ENCODE measurements at regions not wholly inside any gene's neighbourhood (a gene's known extent, or its start where the extent isn't known, plus 50 kb on each side); places are given as distances from the start of the nearest gene placed in this dataset.

DNA sequence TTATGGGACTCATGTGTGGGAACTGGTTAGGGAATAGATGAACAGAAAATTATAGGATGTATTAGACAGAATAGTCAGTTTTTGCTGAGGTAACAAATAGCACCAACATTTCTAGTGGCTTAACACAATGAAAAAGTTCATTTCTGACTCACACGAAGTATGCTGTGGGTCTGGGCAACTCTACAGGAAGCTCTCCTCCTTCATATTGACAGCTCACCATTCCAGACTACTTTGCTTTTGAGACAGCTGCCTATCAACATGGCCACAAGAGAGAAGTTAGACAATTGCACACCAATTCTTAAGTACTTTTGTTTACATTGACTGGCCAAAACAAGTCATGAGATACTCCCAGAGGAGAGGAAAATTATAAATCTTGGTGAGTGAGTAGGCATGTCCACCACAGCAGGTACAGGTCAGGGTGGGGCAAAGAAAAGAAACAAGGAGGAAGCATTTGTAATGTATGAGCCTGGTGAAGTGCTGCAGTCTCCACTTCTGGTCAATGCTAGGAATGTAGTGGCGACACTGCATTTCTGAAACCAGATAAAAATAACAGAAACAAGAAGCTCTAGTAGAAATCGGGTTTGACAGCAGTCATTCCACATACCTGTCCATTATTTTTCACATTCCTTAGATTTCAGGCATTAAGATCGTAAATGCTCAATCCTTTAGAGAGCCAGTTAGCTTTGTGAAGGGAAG is 141.6 kb downstream of the ICOS start (continued):
- TF ChIP-seq ZNF367 (CRISPR knock-in tag; IDR thresholded peaks at IDR 0.05; ENCODE audit: borderline replicate concordance): no peak
- TF ChIP-seq GLI4 (CRISPR knock-in tag; IDR thresholded peaks at IDR 0.05; ENCODE audit: borderline replicate concordance): no peak
- no peak for TF ChIP-seq KAT7 (CRISPR knock-in tag; IDR thresholded peaks at IDR 0.05; ENCODE audit: borderline replicate concordance)

DNA sequence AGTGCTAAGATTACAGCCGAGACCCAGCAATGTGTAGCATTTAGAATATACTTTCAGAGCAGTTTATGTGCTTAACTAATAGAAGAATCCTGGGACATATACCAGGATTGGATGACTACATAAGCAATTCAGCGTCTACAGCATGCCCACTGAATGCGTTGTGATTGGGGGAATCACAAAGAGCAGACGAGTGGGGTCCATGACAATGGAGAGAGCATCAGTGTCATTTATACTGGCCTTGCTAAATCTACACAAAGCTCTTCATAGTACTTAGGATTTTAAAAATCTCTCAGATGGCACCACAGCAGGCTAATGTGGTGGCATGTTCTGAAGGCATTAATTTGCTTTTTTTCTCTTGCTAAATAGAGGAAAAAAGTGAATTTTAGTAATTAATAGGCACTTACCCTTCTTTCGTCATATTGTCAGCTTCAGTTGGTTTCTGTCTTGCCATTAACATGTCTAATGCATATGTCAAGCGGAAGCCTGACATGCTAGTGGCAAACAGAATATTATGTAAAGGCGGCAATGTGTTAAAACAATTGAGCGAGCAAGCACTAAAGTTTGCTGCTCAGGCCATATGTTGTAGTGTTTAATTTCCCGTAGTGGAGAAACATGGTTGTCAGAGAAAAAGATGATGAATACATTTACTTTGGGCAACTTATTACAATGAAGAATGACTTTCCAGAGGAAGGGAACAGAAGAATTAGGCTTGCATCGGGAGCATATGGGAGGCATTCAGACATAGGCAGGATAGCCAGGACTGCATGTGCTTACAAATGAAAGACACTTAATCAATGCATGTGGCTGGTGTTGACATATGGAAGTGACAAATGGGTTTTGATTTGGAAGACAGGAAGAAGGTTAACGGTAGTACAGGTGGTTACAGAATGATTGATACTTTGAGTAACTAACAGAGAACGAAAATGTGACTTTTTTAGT is 145.2 kb downstream of the ICOS start:
- DNase-seq (ENCODE audit: low spot score) (no peak), FAIRE-seq (no peak), ATAC-seq (no peak)
- Histone ChIP-seq H3K79me2 (ENCODE audit: insufficient read depth, low read length) (no peaks in the 10 kb centered on the region), H3K27me3 (ENCODE audit: control insufficient read depth in 1 of 2, insufficient read depth in 2 of 2, low read length in 2 of 2) (peaks cover 0 to 13% of the 10 kb centered on the region in 2 experiments; a peak in 3 of 5 replicates), H2AFZ (ENCODE audit: low read length) (no peak overlapping the region), H3K4me3 (replicated peaks in 1 of 3; ENCODE audit: insufficient read depth in 1 of 3, low read depth in 2 of 3, low read length in 3 of 3) (no peak overlapping the region), H4K20me1 (ENCODE audit: insufficient read depth, low read length) (no peaks in the 10 kb centered on the region), H3K9me3 (ENCODE audit: low read length) (no peaks in the 10 kb centered on the region), H3K4me1 (ENCODE audit: insufficient read depth, low read length) (no peaks in the 10 kb centered on the region), H3K9ac (ENCODE audit: insufficient read depth, low read depth, low read length) (no peak overlapping the region), H3K36me3 (replicated peaks in 1 of 2; ENCODE audit: control insufficient read depth in 1 of 2, insufficient read depth in 2 of 2, low read length in 2 of 2) (no peaks in the 10 kb centered on the region), H3K27ac (ENCODE audit: extremely low read length, insufficient read depth, low read length) (no peak overlapping the region), H3K4me2 (ENCODE audit: low read depth, low read length) (no peak overlapping the region)
- intact Hi-C loops (cut with micrococcal nuclease; ENCODE audit: unreplicated experiment) (no loop called here), in situ Hi-C loops (cut with HindIII; ENCODE audit: extremely low pct_ligation_motif_present, low pct_unique_long_range_greater_than_20kb) (no loop called here)
- BruUV-seq (replicated peaks): no TSS peak
- POLR2A ChIA-PET: no interaction called here
- CTCF ChIA-PET (ENCODE audit: low intra/inter-chr PET ratio, low total read pairs): no interaction called here
- WGBS (ENCODE audit: low lambda C conversion rate): 24% methylated on average over 12 of the region's 12 CpGs
- TF ChIP-seq, protein P1, sequence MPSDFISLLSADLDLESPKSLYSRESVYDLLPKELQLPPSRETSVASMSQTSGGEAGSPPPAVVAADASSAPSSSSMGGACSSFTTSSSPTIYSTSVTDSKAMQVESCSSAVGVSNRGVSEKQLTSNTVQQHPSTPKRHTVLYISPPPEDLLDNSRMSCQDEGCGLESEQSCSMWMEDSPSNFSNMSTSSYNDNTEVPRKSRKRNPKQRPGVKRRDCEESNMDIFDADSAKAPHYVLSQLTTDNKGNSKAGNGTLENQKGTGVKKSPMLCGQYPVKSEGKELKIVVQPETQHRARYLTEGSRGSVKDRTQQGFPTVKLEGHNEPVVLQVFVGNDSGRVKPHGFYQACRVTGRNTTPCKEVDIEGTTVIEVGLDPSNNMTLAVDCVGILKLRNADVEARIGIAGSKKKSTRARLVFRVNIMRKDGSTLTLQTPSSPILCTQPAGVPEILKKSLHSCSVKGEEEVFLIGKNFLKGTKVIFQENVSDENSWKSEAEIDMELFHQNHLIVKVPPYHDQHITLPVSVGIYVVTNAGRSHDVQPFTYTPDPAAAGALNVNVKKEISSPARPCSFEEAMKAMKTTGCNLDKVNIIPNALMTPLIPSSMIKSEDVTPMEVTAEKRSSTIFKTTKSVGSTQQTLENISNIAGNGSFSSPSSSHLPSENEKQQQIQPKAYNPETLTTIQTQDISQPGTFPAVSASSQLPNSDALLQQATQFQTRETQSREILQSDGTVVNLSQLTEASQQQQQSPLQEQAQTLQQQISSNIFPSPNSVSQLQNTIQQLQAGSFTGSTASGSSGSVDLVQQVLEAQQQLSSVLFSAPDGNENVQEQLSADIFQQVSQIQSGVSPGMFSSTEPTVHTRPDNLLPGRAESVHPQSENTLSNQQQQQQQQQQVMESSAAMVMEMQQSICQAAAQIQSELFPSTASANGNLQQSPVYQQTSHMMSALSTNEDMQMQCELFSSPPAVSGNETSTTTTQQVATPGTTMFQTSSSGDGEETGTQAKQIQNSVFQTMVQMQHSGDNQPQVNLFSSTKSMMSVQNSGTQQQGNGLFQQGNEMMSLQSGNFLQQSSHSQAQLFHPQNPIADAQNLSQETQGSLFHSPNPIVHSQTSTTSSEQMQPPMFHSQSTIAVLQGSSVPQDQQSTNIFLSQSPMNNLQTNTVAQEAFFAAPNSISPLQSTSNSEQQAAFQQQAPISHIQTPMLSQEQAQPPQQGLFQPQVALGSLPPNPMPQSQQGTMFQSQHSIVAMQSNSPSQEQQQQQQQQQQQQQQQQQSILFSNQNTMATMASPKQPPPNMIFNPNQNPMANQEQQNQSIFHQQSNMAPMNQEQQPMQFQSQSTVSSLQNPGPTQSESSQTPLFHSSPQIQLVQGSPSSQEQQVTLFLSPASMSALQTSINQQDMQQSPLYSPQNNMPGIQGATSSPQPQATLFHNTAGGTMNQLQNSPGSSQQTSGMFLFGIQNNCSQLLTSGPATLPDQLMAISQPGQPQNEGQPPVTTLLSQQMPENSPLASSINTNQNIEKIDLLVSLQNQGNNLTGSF (CRISPR knock-in tag; IDR thresholded peaks at IDR 0.05): no peak
- TF ChIP-seq, protein P2, sequence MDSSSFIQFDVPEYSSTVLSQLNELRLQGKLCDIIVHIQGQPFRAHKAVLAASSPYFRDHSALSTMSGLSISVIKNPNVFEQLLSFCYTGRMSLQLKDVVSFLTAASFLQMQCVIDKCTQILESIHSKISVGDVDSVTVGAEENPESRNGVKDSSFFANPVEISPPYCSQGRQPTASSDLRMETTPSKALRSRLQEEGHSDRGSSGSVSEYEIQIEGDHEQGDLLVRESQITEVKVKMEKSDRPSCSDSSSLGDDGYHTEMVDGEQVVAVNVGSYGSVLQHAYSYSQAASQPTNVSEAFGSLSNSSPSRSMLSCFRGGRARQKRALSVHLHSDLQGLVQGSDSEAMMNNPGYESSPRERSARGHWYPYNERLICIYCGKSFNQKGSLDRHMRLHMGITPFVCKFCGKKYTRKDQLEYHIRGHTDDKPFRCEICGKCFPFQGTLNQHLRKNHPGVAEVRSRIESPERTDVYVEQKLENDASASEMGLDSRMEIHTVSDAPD (CRISPR knock-in tag; IDR thresholded peaks at IDR 0.05): no peak
- TF ChIP-seq ZFX (CRISPR knock-in tag; IDR thresholded peaks at IDR 0.05; ENCODE audit: low read depth) (no peak), HOXA9 (CRISPR knock-in tag; IDR thresholded peaks at IDR 0.05; ENCODE audit: borderline replicate concordance) (no peak), ZZZ3 (CRISPR knock-in tag; IDR thresholded peaks at IDR 0.05; ENCODE audit: borderline replicate concordance) (no peak), CHD2 (IDR thresholded peaks at IDR 0.05; ENCODE audit: low read depth, low read length) (no peak), JDP2 (CRISPR knock-in tag; IDR thresholded peaks at IDR 0.05; ENCODE audit: borderline replicate concordance) (no peak)
- TF ChIP-seq, protein P3, sequence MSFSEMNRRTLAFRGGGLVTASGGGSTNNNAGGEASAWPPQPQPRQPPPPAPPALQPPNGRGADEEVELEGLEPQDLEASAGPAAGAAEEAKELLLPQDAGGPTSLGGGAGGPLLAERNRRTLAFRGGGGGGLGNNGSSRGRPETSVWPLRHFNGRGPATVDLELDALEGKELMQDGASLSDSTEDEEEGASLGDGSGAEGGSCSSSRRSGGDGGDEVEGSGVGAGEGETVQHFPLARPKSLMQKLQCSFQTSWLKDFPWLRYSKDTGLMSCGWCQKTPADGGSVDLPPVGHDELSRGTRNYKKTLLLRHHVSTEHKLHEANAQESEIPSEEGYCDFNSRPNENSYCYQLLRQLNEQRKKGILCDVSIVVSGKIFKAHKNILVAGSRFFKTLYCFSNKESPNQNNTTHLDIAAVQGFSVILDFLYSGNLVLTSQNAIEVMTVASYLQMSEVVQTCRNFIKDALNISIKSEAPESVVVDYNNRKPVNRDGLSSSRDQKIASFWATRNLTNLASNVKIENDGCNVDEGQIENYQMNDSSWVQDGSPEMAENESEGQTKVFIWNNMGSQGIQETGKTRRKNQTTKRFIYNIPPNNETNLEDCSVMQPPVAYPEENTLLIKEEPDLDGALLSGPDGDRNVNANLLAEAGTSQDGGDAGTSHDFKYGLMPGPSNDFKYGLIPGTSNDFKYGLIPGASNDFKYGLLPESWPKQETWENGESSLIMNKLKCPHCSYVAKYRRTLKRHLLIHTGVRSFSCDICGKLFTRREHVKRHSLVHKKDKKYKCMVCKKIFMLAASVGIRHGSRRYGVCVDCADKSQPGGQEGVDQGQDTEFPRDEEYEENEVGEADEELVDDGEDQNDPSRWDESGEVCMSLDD (CRISPR knock-in tag; IDR thresholded peaks at IDR 0.05; ENCODE audit: borderline replicate concordance): no peak
